ENCODE measurements at regions not wholly inside any gene's neighbourhood (a gene's known extent, or its start where the extent isn't known, plus 50 kb on each side); places are given as distances from the start of the nearest gene placed in this dataset.

DNA sequence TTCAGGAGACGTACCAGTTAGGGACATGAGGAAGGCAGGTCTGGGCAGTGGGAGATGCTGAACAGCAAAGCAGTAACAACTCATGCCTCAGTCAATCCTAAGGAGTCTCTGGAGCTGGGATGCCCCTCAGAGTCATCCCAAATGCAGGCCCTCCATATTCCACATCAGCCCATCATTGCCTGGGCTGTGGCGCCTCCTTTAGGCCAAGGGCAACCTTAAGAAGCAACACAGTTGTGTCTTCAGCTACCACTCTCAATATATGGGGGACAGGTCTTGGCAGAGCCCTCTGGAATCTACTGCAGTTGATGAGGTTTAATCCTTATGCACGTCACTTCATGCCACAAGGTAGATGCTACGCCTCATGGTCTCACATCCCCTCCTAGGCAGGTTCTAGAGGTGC, 682.0 kb upstream of the RAB6C start:
- H3K36me3 Mint-ChIP-seq: peaks cover 4% of the 10 kb centered on the region; the same call in 1 of the 2 replicates
- peaks cover 24% of the 10 kb centered on the region for H3K9me3 Mint-ChIP-seq
- peak; percentile 63 for DNase-seq (ENCODE audit: low spot score)
- no peaks in the 10 kb centered on the region; the same call in 1 of the 2 replicates for H3K27me3 Mint-ChIP-seq (ENCODE audit: low read depth)
- POLR2A ChIA-PET: no interaction called here
- no peak overlapping the region for H3K4me3 Mint-ChIP-seq
- CTCF ChIA-PET: interaction anchor here (0.6 to 1.4 kb wide), 8 partner anchors 19 to 561 kb away, joined by 3 to 8 read pairs (median 4); no protein-coding TSS in a partner anchor
- peak; percentile 85 for ATAC-seq
- no peaks in the 10 kb centered on the region for H3K4me1 Mint-ChIP-seq
- H3K27ac Mint-ChIP-seq: no peak overlapping the region
- no peak for TF ChIP-seq ZNF423 (CRISPR knock-in tag; IDR thresholded peaks at IDR 0.05)
- TF ChIP-seq ETV6 (CRISPR knock-in tag; IDR thresholded peaks at IDR 0.05): 0 out of 2 replicates have a peak, but pooled peaks have one; percentile 8
- TF ChIP-seq PRRX2 (CRISPR knock-in tag; IDR thresholded peaks at IDR 0.05): no peak
- TF ChIP-seq MYBL2 (CRISPR knock-in tag; IDR thresholded peaks at IDR 0.05): no peak

DNA sequence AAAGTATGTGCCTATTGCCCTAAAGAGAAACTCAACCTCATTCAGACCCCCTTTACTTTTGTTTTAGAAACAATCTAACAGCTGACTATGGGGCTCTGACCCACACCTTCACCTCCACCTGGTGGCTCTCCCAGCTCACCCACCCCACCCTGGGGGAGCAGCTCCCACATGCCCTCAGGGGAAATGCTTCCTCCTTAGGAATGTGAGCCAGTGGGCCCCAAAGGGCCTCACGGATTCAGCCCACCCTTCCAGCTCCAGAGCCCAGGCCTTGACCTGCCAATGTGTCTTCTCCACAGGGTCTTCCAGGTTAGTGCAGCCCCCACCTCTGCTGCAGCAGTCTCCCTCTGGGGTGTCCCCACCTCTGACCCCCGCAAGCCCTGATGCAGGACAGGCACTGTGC, 680.1 kb upstream of the RAB6C start:
- no peaks in the 10 kb centered on the region; the same call in 1 of the 2 replicates for H3K27me3 Mint-ChIP-seq (ENCODE audit: low read depth)
- POLR2A ChIA-PET: no interaction called here

DNA sequence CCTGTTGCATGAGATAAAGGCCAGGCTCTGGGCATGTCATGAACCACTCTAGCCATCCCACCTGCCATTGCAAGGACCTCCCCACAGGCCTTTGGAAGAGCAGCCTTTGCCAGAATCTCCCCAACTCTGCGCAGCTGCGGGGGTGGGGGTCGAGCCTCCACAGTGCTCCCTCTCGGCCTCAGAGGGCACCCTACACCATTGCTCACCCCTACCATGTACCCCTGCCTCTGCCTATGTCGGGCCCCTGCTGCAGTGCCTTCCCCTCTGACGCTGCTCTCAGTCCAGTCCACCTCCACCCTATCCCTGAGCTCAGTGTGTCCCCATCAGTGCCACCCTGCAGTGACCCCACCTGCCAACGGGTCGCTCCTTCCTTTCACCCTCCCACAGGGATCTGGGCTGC, 679.7 kb upstream of the RAB6C start:
- DNase-seq (ENCODE audit: low spot score): no peak
- Mint-ChIP-seq H3K36me3 (no peaks in the 10 kb centered on the region), H3K9me3 (peaks cover 11% of the 10 kb centered on the region), H3K4me1 (peaks cover 4% of the 10 kb centered on the region; the same call in 1 of the 2 replicates), H3K27me3 (ENCODE audit: low read depth) (no peaks in the 10 kb centered on the region; the same call in 1 of the 2 replicates), H3K4me3 (no peak overlapping the region), H3K27ac (no peak overlapping the region)
- POLR2A ChIA-PET: no interaction called here
- CTCF ChIA-PET: no interaction called here
- ATAC-seq: no peak
- TF ChIP-seq ELF4 (CRISPR knock-in tag; IDR thresholded peaks at IDR 0.05; ENCODE audit: low read depth) (no peak), TP53 (CRISPR knock-in tag; IDR thresholded peaks at IDR 0.05) (no peak), ETV6 (CRISPR knock-in tag; IDR thresholded peaks at IDR 0.05) (no peak), GTF2I (CRISPR knock-in tag; conservative IDR thresholded peaks at IDR 0.05) (no peak), PRRX2 (CRISPR knock-in tag; IDR thresholded peaks at IDR 0.05) (no peak)
- TF ChIP-seq, protein P1, sequence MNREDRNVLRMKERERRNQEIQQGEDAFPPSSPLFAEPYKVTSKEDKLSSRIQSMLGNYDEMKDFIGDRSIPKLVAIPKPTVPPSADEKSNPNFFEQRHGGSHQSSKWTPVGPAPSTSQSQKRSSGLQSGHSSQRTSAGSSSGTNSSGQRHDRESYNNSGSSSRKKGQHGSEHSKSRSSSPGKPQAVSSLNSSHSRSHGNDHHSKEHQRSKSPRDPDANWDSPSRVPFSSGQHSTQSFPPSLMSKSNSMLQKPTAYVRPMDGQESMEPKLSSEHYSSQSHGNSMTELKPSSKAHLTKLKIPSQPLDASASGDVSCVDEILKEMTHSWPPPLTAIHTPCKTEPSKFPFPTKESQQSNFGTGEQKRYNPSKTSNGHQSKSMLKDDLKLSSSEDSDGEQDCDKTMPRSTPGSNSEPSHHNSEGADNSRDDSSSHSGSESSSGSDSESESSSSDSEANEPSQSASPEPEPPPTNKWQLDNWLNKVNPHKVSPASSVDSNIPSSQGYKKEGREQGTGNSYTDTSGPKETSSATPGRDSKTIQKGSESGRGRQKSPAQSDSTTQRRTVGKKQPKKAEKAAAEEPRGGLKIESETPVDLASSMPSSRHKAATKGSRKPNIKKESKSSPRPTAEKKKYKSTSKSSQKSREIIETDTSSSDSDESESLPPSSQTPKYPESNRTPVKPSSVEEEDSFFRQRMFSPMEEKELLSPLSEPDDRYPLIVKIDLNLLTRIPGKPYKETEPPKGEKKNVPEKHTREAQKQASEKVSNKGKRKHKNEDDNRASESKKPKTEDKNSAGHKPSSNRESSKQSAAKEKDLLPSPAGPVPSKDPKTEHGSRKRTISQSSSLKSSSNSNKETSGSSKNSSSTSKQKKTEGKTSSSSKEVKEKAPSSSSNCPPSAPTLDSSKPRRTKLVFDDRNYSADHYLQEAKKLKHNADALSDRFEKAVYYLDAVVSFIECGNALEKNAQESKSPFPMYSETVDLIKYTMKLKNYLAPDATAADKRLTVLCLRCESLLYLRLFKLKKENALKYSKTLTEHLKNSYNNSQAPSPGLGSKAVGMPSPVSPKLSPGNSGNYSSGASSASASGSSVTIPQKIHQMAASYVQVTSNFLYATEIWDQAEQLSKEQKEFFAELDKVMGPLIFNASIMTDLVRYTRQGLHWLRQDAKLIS (CRISPR knock-in tag; IDR thresholded peaks at IDR 0.05; ENCODE audit: borderline replicate concordance): no peak
- TF ChIP-seq, protein P2, sequence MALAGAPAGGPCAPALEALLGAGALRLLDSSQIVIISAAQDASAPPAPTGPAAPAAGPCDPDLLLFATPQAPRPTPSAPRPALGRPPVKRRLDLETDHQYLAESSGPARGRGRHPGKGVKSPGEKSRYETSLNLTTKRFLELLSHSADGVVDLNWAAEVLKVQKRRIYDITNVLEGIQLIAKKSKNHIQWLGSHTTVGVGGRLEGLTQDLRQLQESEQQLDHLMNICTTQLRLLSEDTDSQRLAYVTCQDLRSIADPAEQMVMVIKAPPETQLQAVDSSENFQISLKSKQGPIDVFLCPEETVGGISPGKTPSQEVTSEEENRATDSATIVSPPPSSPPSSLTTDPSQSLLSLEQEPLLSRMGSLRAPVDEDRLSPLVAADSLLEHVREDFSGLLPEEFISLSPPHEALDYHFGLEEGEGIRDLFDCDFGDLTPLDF (CRISPR knock-in tag; IDR thresholded peaks at IDR 0.05): no peak
- TF ChIP-seq, protein P3, sequence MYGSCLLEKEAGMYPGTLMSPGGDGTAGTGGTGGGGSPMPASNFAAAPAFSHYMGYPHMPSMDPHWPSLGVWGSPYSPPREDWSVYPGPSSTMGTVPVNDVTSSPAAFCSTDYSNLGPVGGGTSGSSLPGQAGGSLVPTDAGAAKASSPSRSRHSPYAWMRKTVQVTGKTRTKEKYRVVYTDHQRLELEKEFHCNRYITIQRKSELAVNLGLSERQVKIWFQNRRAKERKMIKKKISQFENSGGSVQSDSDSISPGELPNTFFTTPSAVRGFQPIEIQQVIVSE (CRISPR knock-in tag; IDR thresholded peaks at IDR 0.05; ENCODE audit: borderline replicate concordance): no peak
- TF ChIP-seq, protein P4, sequence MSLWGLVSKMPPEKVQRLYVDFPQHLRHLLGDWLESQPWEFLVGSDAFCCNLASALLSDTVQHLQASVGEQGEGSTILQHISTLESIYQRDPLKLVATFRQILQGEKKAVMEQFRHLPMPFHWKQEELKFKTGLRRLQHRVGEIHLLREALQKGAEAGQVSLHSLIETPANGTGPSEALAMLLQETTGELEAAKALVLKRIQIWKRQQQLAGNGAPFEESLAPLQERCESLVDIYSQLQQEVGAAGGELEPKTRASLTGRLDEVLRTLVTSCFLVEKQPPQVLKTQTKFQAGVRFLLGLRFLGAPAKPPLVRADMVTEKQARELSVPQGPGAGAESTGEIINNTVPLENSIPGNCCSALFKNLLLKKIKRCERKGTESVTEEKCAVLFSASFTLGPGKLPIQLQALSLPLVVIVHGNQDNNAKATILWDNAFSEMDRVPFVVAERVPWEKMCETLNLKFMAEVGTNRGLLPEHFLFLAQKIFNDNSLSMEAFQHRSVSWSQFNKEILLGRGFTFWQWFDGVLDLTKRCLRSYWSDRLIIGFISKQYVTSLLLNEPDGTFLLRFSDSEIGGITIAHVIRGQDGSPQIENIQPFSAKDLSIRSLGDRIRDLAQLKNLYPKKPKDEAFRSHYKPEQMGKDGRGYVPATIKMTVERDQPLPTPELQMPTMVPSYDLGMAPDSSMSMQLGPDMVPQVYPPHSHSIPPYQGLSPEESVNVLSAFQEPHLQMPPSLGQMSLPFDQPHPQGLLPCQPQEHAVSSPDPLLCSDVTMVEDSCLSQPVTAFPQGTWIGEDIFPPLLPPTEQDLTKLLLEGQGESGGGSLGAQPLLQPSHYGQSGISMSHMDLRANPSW (CRISPR knock-in tag; conservative IDR thresholded peaks at IDR 0.05; ENCODE audit: low read depth): no peak
- TF ChIP-seq, protein P5, sequence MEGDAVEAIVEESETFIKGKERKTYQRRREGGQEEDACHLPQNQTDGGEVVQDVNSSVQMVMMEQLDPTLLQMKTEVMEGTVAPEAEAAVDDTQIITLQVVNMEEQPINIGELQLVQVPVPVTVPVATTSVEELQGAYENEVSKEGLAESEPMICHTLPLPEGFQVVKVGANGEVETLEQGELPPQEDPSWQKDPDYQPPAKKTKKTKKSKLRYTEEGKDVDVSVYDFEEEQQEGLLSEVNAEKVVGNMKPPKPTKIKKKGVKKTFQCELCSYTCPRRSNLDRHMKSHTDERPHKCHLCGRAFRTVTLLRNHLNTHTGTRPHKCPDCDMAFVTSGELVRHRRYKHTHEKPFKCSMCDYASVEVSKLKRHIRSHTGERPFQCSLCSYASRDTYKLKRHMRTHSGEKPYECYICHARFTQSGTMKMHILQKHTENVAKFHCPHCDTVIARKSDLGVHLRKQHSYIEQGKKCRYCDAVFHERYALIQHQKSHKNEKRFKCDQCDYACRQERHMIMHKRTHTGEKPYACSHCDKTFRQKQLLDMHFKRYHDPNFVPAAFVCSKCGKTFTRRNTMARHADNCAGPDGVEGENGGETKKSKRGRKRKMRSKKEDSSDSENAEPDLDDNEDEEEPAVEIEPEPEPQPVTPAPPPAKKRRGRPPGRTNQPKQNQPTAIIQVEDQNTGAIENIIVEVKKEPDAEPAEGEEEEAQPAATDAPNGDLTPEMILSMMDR (IDR thresholded peaks at IDR 0.05): no peak
- TF ChIP-seq, protein P6, sequence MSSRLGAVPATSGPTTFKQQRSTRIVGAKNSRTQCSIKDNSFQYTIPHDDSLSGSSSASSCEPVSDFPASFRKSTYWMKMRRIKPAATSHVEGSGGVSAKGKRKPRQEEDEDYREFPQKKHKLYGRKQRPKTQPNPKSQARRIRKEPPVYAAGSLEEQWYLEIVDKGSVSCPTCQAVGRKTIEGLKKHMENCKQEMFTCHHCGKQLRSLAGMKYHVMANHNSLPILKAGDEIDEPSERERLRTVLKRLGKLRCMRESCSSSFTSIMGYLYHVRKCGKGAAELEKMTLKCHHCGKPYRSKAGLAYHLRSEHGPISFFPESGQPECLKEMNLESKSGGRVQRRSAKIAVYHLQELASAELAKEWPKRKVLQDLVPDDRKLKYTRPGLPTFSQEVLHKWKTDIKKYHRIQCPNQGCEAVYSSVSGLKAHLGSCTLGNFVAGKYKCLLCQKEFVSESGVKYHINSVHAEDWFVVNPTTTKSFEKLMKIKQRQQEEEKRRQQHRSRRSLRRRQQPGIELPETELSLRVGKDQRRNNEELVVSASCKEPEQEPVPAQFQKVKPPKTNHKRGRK (CRISPR knock-in tag; IDR thresholded peaks at IDR 0.05; ENCODE audit: borderline replicate concordance): no peak

More for the DNA sequence above, 680.1 kb upstream of the RAB6C start:
- no peak overlapping the region for H3K4me3 Mint-ChIP-seq
- CTCF ChIA-PET: no interaction called here
- H3K4me1 Mint-ChIP-seq: peaks cover 4% of the 10 kb centered on the region; the same call in 1 of the 2 replicates
- H3K36me3 Mint-ChIP-seq: no peaks in the 10 kb centered on the region
- DNase-seq (ENCODE audit: low spot score): no peak
- TF ChIP-seq, protein P7, sequence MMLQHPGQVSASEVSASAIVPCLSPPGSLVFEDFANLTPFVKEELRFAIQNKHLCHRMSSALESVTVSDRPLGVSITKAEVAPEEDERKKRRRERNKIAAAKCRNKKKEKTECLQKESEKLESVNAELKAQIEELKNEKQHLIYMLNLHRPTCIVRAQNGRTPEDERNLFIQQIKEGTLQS (CRISPR knock-in tag; conservative IDR thresholded peaks at IDR 0.05): no peak
- TF ChIP-seq TEAD1 (CRISPR knock-in tag; IDR thresholded peaks at IDR 0.05) (no peak), FOXP1 (CRISPR knock-in tag; IDR thresholded peaks at IDR 0.05; ENCODE audit: borderline replicate concordance) (no peak), CREB1 (CRISPR knock-in tag; IDR thresholded peaks at IDR 0.05) (no peak)
- TF ChIP-seq, protein P8, sequence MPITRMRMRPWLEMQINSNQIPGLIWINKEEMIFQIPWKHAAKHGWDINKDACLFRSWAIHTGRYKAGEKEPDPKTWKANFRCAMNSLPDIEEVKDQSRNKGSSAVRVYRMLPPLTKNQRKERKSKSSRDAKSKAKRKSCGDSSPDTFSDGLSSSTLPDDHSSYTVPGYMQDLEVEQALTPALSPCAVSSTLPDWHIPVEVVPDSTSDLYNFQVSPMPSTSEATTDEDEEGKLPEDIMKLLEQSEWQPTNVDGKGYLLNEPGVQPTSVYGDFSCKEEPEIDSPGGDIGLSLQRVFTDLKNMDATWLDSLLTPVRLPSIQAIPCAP (CRISPR knock-in tag; IDR thresholded peaks at IDR 0.05): no peak
- H3K9me3 Mint-ChIP-seq: peaks cover 13% of the 10 kb centered on the region
- no peak overlapping the region for H3K27ac Mint-ChIP-seq
- no peak for ATAC-seq
